ENCODE measurements at regions not wholly inside any gene's neighbourhood (a gene's known extent, or its start where the extent isn't known, plus 50 kb on each side); places are given as distances from the start of the nearest gene placed in this dataset.

DNA sequence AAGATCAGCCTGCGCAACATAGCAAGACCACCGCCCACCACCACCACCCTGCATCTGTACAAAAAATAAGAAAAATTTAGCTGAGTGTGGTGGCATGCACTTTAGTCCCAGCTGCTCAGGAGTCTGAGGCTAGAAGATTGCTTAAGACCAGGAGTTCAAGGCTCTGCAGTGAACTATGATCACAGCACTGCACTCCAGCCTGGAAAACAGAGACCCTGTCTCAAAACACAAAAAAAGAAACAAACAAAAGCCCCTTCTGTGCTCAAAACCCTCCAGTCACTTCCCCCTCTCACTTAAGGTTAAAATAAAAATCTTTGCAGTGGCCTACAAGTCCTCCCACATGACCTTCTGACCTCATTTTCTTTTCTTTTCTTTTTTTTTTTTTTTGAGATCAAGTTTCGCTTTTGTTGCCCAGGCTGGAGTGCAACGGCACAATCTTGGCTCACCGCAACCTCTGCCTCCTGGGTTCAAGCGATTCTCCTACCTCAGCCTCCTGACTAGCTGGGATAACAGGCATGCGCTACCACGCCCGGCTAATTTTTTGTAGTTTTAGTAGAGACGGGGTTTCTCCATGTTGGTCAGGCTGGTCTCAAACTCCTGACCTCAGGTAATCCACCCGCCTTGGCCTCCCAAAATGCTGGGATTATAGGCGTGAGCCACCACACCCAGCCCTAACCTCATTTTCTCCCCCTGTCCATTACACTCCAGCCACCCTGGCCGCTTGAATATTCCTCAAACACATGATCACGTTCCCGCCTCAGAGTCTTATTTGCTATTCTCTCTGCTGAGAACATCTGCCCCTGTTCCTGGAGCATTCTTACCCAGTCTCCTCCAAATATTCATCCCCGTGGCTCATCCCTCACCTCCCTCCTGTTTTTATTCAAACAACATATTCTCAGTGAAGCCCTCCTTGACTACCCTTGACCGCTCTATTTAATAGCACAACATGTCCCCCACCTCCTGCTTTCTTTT is 126.6 kb upstream of the MED13 start:
- no peak for DNase-seq
- intact Hi-C loops (cut with DNase I; ENCODE audit: low total_unique reads), result no loop called here

DNA sequence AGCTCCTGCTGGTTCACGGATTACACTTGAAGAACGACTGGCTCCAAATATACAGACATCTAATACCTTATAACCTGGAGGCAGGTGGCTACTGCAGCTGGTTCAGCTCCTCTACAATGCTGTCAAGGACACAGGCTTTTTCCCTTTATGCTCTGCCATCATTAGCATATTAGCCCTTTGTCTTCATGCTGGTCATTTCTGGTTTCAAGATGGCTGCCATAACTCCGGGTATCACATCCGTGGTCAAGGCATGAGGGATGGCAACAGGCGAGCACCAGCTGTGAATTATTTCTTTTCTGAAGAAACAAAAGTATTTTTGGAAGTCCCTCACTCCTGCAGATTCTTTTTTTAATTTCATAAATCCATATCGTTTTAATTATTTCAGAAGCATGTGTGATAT is 124.3 kb upstream of the MED13 start:
- WGBS, 5 donors, result 77 to 89% (median 83%) methylated on average over 6 of the region's 6 CpGs
- TF ChIP-seq EP300 (IDR thresholded peaks at IDR 0.05) (no peak), POLR2AphosphoS5 (IDR thresholded peaks at IDR 0.05) (no peak), POLR2A (IDR thresholded peaks at IDR 0.05) (no peak)
- TF ChIP-seq, protein P1, sequence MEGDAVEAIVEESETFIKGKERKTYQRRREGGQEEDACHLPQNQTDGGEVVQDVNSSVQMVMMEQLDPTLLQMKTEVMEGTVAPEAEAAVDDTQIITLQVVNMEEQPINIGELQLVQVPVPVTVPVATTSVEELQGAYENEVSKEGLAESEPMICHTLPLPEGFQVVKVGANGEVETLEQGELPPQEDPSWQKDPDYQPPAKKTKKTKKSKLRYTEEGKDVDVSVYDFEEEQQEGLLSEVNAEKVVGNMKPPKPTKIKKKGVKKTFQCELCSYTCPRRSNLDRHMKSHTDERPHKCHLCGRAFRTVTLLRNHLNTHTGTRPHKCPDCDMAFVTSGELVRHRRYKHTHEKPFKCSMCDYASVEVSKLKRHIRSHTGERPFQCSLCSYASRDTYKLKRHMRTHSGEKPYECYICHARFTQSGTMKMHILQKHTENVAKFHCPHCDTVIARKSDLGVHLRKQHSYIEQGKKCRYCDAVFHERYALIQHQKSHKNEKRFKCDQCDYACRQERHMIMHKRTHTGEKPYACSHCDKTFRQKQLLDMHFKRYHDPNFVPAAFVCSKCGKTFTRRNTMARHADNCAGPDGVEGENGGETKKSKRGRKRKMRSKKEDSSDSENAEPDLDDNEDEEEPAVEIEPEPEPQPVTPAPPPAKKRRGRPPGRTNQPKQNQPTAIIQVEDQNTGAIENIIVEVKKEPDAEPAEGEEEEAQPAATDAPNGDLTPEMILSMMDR (IDR thresholded peaks at IDR 0.05), result no peak

More for the DNA sequence above, 126.6 kb upstream of the MED13 start:
- H3K4me3 ChIP-seq, result no peak overlapping the region
- no peak overlapping the region for H3K27ac ChIP-seq
- H3K27me3 ChIP-seq, result no peaks in the 10 kb centered on the region
- H3K4me1 ChIP-seq, result peaks cover 0 to 11% (median 2%) of the 10 kb centered on the region in 4 donors
- H3K9me3 ChIP-seq, result peaks cover 0 to under 1% (median 0%) of the 10 kb centered on the region in 4 donors
- H3K36me3 ChIP-seq, result no peaks in the 10 kb centered on the region
- WGBS, 5 donors, result 83 to 87% (median 85%) methylated on average over 17 of the region's 17 CpGs
- TF ChIP-seq POLR2A (IDR thresholded peaks at IDR 0.05) (no peak), POLR2AphosphoS5 (IDR thresholded peaks at IDR 0.05) (no peak), EP300 (IDR thresholded peaks at IDR 0.05) (no peak)
- TF ChIP-seq, protein P1 (IDR thresholded peaks at IDR 0.05), result no peak

DNA sequence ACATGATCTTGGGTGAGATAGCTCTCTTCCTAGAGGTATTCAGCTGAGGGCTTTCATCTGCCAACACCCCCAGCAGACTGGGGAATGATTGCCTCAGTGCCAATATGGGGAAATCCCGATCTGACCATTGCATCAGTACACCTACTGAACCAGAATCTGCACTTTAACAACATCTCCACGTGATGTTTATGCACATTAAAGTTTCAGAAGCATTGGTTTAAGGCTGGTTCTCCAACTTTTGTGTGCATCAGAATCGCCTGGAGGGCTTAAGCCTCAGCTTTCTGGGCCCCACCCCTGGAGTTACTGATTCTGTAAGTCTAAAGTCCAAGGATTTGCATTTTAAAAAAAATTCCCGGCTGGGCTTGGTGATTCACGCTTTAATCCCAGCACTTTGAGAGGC is 123.6 kb upstream of the MED13 start:
- no peaks in the 10 kb centered on the region for H3K36me3 ChIP-seq

More for the DNA sequence above, 124.3 kb upstream of the MED13 start:
- no peaks in the 10 kb centered on the region for H3K27me3 ChIP-seq
- peak overlapping the region in 1 of 5 donors; percentile 49 for H3K27ac ChIP-seq
- intact Hi-C loops (cut with DNase I; ENCODE audit: low total_unique reads), result no loop called here
- H3K4me1 ChIP-seq, result peaks cover 0 to 11% (median 2%) of the 10 kb centered on the region in 4 donors
- H3K9me3 ChIP-seq, result no peaks in the 10 kb centered on the region
- no peaks in the 10 kb centered on the region for H3K36me3 ChIP-seq
- H3K4me3 ChIP-seq, result no peak overlapping the region
- DNase-seq, result no peak

DNA sequence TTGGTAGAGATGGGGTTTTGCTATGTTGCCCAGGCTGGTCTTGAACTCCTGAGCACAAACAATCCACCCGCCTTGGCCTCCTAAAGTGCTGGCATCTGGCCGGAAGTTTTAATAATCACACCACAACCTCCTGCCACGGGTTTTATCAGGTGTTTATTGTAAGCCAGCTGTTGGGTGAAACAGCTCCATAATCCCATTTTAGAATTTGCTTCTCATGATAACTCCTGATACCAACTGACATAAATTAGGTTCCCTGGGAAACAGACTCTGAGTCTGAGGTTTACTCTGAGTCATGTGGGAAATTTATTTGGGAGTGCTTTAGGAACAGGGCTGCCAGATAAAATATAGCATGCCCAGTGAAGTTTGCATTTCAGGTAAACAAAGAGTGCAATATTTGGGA is 122.6 kb upstream of the MED13 start:
- Histone ChIP-seq H3K27ac (peak overlapping the region in 4 of 5 donors; percentile 7 to 59 (median 34)), H3K36me3 (no peaks in the 10 kb centered on the region), H3K4me1 (peaks cover 0 to 11% (median 2%) of the 10 kb centered on the region in 4 donors), H3K9me3 (no peaks in the 10 kb centered on the region), H3K4me3 (no peak overlapping the region), H3K27me3 (no peaks in the 10 kb centered on the region)
- intact Hi-C loops (cut with DNase I; ENCODE audit: low total_unique reads), result no loop called here
- WGBS, 5 donors, result 9 to 23% (median 19%) methylated on average over 3 of the region's 3 CpGs
- TF ChIP-seq POLR2AphosphoS5 (IDR thresholded peaks at IDR 0.05), result peak in 1 of 3 donors; percentile 57
- no peak for TF ChIP-seq EP300 (IDR thresholded peaks at IDR 0.05)
- TF ChIP-seq, protein P1 (IDR thresholded peaks at IDR 0.05), result no peak
- peak in 1 of 2 donors; percentile 39 for DNase-seq

More for the DNA sequence above, 123.6 kb upstream of the MED13 start:
- Histone ChIP-seq H3K4me1 (peaks cover 0 to 11% (median 2%) of the 10 kb centered on the region in 4 donors), H3K27me3 (no peaks in the 10 kb centered on the region), H3K9me3 (no peaks in the 10 kb centered on the region), H3K27ac (peak overlapping the region; percentile 18 to 68 (median 49)), H3K4me3 (no peak overlapping the region)
- intact Hi-C loops (cut with DNase I; ENCODE audit: low total_unique reads), result no loop called here
- 22 to 57% (median 37%) methylated on average over 5 of the region's 5 CpGs for WGBS, 5 donors
- DNase-seq, result peak; percentile 38 to 82
- TF ChIP-seq POLR2A (IDR thresholded peaks at IDR 0.05), result no peak
- no peak for TF ChIP-seq EP300 (IDR thresholded peaks at IDR 0.05)
- TF ChIP-seq POLR2AphosphoS5 (IDR thresholded peaks at IDR 0.05), result no peak
- TF ChIP-seq, protein P1 (IDR thresholded peaks at IDR 0.05), result no peak

All from stomach (tissue), 8 donors.